ENCODE measurements at regions not wholly inside any gene's neighbourhood (a gene's known extent, or its start where the extent isn't known, plus 50 kb on each side); places are given as distances from the start of the nearest gene placed in this dataset.
A peak's percentile ranks its signal among the peaks of the same experiment; 100 is the strongest.
"Not testable (repeated sequence)": the region's sequence is repeated elsewhere in the genome, so short reads cannot be mapped to it uniquely, and the experiment has no call there.

DNA sequence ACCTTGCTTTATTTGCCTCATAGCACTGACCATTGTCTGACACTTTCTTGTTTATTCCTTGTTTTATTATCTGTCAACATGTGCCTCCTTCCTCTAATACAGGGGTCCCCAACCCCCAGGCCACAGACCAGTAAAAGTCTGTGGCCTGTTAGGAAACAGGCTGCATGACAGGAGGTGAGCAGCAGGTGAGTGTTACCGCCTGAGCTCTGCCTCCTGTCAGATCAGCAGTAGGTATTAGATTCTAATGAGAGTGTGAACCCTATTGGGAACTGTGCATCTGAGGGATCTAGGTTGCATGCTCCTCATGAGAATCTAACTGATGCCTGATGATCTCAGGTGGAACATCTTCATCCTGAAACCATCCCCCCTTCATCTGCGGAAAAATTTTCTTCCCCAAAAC, 228.0 kb downstream of the HINT1 start:
- no peak for DNase-seq

DNA sequence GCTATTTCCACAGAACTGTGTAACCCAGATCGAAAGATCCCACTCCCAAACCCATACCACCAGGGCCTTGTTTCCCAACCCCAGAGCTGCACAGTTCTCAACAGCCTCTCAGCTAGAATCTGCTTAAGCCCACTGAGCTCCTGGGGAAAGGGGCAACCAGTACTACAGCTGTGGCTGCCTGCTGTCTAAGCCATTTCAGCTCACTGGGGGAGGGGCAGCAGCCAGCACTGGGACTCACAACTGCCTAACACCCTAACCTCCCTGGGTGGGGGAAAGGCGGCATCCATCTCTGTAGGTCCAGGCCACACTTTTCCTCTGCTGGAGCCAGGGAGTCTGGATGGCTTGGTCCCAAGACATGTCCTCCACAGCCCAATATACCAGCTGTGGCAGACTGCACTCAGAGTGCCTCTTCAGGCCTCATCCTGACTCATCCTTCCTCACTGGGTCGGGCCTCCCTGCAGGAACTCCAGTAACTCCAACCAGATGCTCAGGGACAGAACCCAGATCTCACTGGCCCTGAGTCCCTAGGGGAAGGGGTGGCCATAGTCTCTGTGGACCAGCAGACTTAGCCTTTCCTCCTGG, 241.4 kb downstream of the HINT1 start:
- DNase-seq, result no peak

DNA sequence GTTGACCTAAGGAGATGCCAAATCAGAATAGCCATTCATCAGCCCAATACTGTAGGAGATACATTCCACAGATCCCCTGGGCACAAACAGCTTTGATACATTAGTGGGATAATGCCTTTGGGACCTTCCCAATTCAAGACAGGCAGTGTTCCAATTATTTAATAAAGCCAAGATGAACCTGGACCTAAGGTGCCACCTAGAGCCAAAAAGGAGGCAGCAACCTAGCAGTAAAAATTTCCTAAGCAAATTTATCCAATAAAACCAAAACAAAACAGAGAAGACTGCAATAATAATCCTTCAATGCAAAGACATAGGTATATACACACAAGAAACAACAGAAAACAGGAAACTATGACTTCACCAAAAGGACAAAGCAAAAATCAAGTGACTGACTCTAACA, 253.0 kb downstream of the HINT1 start:
- DNase-seq, result no peak

DNA sequence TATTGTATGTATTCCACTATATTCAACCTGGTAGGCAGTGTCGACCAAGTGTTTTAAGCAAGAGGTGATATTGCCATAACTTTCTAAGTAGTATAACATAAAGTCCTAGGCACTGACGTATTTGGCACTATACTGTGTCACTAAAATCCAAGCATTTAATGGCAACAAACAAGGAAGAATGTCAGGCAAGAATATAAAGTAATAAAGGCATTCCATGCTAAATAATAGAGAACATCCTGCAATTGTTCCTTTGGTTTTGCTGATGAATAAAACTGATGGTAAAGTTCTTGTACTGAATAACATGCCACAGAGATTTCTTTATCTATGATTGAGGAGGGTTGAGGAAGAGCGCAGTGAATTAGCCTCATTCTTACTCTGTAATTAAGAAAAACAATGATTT, 256.9 kb downstream of the HINT1 start:
- no peak for DNase-seq

DNA sequence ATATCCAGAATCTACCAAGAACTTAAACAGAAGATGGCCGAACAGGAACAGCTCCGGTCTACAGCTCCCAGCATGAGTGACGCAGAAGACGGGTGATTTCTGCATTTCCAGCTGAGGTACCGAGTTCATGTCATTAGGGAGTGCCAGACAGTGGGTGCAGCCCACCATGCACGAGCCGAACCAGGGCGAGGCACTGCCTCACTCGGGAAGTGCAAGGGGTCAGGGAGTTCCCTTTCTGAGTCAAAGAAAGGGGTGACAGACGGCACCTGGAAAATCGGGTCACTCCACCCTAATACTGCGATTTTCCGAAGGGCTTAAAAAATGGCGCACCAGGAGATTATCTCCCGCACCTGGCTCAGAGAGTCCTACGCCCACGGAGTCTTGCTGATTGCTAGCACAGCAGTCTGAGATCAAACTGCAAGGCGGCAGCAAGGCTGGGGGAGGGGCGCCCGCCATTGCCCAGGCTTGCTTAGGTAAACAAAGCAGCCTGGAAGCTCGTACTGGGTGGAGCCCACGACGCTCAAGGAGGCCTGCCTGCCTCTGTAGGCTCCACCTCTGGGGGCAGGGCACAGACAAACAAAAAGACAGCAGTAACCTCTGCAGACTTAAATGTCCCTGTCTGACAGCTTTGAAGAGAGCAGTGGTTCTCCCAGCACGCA, 267.4 kb downstream of the HINT1 start:
- DNase-seq, result peak; percentile 42

DNA sequence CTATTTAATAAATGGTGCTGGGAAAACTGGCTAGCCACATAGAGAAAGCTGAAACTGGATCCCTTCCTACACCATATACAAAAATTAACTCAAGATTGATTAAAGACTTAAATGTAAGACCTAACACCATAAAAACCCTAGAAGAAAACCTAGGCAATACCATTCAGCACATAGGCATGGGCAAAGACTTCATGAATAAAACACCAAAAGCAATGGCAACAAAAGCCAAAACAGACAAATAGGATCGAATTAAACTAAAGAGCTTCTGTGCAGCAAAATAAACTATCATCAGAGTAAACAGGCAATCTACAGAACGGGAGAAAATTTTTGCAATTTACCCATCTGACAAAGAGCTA, 267.9 kb downstream of the HINT1 start:
- DNase-seq, result not testable (repeated sequence)

DNA sequence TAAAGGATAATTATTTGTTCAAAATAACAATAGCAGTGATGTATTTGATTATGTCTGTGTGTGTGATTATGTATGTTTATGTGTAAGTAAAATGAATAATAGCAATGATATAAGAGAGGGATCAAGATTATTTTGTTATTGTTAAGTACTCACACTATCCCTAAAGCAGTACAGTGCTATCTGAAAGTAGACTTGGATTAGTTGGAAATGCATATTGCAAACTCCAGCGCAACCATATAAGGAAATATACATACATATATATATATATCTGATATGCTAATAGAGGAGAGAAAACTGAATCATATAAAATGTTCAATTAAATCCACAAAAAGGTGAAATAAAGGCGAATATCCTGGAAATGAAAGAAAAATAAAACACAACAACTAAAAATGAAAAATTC, 268.4 kb downstream of the HINT1 start:
- no peak for DNase-seq

DNA sequence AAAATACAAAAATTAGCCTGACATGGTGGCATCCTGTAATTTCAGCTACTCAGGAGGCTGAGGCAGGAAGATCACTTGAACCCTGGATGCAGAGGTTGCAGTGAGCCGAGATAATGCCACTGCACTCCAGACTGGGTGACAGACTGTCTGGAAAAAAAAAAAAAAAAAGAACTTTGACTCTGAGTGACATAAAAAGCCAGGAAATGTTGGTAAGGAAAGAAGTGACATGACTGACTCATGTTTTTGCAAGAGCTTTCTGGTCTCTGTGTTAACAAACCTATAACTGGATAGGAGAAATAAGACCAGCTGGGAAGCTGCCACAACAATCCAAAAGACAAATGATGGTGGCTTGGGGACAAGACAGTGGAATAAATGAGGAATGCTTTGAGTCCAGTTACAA, 272.1 kb downstream of the HINT1 start:
- no peak for DNase-seq

DNA sequence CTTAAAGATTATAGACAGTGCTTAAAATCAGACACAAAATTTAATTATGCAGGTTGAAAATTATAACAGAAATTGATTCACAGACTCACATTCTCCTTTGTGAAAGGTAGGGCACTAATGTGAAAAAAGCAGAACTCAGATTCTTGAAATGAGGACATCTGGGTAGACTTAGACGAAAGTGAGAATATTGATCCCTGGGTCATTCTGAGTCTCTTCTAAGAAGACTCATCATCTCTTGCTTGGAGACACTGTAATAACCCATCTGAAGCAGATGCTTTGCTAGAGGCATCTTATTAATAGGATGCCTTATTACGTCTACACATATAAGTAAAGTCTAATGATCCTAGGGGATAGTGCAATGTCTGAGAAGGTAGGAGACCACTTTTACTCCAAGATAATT, 274.4 kb downstream of the HINT1 start:
- DNase-seq, result no peak

DNA sequence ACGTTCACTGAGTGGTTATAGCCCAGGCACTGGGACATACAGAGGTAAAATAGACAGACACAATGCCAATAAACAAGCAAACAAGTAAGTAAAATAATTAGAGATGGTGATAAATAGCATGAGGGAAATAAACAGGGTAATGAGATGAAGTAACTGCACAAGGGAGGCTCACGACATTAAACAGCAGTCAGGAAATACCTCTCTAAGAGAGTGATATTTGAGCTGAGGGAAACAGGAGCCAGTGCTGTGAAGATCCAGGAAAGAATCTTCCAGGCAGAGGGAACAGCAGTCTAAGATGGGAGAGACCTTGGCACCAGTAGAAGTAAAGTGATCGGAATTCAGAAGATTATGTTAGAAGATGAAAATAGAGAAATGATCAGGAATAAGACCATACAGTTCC, 279.4 kb downstream of the HINT1 start:
- DNase-seq, result no peak

DNA sequence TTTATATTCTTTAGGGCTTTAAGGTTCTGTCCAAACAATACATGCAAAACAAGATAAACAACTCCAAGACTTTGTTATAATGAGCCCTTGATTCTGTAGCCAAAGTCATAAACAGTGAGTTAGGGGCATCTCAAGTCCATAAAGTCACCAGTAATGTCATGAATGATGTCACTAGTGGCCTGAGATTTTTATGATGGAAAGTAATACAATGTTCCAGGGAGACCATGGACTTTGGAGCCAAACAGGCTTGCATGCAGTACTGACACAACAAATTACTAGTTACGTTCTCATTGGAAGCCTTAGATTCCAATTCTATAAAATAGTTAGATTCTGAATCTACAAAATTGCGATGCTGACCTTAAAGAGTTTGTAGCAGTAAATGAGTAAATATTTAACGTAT, 280.0 kb downstream of the HINT1 start:
- no peak for DNase-seq

DNA sequence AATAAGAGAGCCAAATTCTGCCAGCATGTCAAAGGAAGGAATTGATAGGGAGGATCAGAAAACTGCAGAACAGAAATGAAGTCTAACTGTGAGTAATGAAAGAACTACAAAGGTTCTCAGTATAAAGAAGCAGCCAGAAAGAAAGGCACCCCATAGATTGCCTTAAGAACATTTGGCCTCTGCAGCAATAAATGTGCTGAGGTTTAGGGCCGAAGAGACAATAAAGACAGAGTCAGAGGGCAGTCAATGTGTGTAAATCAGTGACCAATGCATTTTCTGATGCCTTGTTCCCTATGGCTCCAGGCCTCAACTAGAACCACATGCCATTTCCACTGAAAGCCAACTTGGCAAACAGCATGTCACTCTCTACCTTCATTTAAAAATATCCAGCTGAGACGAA, 281.0 kb downstream of the HINT1 start:
- no peak for DNase-seq

DNA sequence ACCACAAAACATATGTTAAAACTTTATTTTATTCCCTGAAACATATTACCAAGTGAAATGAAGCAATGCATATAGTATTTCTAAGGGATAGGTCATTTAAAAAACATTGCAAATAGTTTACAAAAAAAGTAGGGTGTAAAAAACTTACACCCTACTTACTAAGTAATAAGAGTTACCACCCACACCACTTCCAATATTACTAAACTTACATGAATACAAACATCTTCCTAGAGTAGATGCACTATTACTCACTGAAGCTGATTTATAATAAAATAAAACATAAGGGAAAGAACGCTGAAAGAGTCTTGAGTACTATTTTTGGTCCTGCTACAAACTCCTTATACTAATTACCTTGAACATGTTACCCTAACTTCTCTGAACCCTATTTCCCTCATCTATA, 289.4 kb downstream of the HINT1 start:
- no peak for DNase-seq

DNA sequence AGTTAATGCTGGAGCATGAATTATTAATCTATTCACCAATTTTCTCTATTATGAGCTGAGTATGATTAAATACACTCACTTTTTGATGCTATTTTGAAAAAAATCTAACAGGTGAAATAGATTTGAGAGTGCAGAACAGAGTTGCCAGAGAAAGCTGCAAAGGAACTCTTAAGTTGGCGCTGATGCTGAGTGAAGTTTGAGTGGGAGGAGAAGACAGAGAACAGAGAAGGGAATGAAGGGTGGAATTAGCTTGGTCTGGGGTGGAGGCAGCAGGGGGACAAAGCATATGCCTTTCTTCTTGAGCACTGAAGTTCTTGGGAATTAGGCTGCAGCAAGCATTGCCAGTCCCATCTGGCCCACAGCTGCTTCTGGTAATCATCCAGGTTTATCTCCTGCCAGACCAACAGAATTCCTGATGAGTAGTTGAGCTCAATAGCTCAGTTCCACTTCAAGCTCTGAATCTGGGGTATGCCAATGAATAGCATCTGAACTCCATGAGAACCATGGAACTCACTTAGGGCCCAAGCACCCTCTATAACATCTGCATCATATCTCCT, 290.1 kb downstream of the HINT1 start:
- DNase-seq, result no peak

DNA sequence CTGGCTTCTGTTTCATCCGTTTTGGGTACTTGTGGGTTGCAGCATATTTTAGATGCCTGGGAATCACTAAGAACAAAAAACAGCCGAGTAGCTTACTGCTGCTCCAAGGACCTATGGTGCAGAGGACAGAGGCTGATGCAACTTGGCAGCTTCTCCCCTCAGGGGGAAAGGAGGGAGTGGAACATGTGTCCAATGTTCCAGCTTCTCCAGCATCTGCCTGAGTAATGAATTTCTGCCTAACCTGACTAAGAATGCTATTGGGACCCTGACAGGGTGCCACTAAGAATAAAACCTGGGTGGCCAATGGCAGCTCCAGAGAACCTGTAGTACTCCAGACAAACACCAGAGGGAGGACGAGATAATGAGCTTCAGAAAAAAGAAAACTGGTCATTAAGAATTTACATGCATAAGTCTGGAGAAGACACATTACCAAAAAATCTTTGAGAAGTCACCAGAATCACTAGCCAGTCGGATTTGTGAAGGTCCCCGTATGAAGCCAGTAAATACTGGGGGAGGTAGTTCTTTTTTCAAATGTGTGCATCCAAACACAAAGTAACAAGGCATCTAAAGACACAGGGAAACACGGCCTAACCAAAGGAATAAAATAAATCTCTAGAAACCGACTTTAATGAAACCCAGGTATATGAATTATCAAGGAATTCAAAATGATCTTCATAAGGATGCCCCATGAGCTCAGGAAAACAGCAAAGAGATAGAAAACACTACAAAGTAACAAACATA, 293.5 kb downstream of the HINT1 start:
- peak; percentile 1 for DNase-seq

DNA sequence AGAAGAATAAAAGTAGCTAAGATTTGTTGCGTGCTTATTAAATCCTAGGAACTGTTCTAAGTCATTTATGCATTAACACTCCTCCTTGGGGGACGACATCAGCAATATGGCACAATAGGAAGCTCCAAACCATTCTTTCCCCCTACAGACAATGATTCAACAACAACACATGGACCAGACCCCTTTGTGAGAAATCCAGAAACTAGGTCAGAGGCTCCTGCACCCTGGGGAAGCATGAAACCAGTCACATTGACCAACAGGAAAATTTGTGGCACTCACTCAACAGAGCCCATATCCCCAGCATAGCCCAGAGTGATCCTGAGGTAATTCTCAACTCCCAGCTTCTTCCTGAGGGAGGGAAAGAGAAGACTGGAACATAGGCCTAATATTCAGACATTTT, 294.4 kb downstream of the HINT1 start:
- no peak for DNase-seq

DNA sequence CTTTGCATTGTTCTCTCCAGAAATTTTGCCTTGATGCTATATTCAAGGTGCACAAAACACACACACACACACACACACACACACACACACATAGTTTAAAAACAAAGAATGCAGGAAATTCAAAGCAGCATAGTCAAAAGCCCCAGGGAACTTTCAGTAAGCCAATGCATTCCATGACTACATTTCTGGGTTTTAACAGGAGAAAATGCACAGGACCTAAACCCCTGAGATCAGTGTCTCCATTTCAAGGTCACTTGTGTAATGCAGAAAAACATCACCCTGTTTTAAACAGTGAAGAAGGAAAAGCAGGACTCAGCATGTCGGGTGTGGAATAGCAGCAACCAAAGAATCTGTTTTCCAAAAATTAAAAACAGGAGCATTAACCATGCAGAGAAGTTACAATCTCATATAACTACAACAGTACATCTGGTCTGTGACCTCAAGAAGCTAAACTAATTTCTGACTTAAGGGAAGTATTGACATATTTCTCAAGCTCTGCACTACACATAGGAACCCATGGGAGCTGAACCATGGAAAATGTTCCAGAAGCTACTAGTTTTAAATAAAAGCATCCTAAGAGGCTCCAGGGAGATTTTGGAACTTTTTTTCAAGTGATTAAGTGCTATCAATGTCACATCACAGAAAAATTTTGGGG, 296.7 kb downstream of the HINT1 start:
- no peak for DNase-seq

DNA sequence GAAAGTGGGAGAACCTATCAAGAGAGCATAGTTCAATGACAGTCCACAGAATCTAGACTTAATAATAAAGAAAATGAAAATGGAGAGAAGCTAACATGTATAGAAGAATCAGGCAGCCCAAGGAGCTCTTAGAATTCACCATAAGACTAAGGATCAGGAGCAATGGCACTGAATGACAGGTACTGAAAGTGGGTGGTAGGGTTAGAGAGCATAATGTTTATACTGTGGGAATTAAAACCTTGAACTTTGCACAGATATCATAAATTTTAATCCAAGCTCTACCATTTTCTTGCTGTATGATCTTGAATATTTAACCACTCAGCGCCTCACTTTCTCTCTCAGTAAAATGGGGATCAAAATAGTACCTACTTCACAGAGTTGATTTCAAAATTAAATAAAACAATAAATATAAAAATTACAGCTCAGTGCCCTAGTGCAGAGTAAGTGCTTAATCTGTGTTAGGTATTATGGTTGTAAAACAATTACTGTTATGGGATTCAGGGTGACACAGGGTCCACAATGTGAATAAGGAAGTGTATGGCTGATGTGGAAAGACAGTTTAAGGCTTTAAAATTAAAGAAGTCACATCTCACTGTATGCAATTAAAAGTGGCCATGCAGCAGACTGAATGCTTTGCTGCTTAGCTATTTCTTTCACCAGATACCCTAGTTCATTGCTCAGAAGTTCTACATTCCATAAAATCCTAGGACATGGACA, 319.8 kb downstream of the HINT1 start:
- DNase-seq, result no peak

DNA sequence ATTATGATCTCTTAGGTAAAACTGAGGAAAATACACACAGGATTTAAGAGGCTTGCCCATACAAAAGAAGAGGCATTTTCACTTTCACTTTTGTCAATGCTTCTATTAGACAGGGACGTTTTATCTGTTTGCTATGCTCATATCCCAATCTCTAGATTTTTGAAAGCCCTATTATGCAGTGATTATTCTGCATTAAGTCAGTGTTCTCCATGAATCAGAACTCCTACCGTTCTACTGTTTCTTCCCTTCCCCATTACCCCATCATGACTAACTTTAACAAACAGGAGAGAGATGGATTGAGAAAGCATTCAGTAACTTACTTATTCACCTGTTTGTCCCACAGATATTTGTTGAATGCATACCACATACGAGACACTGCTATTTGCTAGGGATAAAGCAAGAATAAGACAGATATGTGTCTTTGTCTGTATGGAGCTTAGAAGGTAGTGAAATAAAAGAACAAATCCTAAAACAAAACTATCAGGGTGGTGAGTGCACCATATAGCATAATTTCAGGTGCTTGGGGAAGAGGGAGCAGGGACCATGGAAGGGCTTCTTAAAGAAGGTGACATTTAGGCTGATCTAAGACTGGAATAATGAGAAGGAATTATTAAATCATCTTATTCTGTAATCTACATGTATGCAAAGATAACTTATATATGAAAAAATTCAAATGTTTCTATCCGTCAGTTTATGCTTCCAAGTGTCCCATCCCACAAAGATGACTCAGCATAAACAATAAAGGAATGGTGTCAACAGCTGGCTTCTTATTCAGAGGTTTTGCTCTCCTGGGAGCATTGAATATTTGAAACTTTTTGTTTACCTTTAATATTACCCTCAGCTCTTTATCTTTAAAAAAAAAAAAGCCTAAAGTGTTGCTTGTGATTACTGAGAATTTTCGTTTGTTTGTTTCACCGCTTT, 328.1 kb downstream of the HINT1 start:
- DNase-seq, result no peak

DNA sequence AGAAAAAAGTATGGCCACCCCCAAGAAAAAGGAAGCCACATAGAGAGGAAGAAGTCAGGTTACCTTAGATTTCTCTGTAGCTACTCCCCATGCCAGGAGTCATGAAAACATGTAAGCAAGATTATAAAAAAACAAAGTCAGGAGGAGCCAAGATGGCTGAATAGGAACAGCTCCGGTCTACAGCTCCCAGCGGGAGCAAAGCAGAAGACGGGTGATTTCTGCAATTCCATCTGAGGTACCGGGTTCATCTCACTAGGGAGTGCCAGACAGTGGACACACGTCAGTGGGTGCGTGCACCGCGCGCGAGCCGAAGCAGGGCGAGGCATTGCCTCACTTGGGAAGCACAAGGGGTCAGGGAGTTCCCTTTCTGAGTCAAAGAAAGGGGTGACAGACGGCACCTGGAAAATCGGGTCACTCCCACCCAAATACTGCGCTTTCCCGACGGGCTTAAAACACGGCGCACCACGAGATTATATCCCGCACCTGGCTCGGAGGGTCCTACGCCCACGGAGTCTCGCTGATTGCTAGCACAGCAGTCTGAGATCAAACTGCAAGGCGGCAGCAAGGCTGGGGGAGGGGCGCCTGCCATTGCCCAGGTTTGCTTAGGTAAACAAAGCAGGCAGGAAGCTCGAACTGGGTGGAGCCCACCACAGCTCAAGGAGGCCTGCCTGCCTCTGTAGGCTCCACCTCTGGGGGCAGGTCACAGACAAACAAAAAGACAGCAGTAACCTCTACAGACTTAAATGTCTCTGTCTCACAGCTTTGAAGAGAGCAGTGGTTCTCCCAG, 347.3 kb downstream of the HINT1 start:
- not testable (repeated sequence) for DNase-seq

DNA sequence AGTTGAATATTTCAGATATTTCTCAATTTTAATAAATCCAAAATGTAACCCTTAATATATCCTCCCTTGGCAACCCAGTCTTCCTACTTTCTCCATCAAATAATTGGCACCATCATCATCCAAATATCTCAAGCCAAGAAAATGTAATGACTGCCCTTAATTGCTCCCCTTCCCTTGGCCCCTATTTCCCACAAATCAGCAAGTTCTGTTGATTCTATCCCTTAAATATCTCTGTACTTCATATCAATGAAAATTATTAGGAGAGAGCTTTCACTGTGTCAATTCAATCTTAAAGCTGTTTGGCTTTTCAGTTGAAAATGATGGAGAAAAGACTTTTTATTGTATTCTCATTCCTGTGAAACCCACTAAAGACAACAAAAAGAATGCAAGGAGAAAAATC, 349.8 kb downstream of the HINT1 start:
- no peak for DNase-seq
